ENCODE measurements at regions not wholly inside any gene's neighbourhood (a gene's known extent, or its start where the extent isn't known, plus 50 kb on each side); places are given as distances from the start of the nearest gene placed in this dataset.
A peak's percentile ranks its signal among the peaks of the same experiment; 100 is the strongest.

GRCh38 chr1:191595170-191595569 is 563.1 kb upstream of the RGS18 start:
- no peak for DNase-seq

GRCh38 chr1:191608367-191608766 is 549.9 kb upstream of the RGS18 start:
- DNase-seq: peak; percentile 80

- no peak for DNase-seq
Observed at GRCh38 chr1:191609305-191609704, 549.0 kb upstream of the RGS18 start.

GRCh38 chr1:191615101-191615821 is 543.0 kb upstream of the RGS18 start:
- DNase-seq: no peak

GRCh38 chr1:191618181-191618580 is 540.1 kb upstream of the RGS18 start:
- no peak for DNase-seq

GRCh38 chr1:191620883-191621282 is 537.4 kb upstream of the RGS18 start:
- DNase-seq: no peak

- DNase-seq: no peak
Observed at GRCh38 chr1:191624044-191624443, 534.2 kb upstream of the RGS18 start.

- no peak for DNase-seq
Observed at GRCh38 chr1:191629836-191630235, 528.4 kb upstream of the RGS18 start.

- DNase-seq: no peak
Observed at GRCh38 chr1:191634801-191635508, 523.3 kb upstream of the RGS18 start.

GRCh38 chr1:191636345-191636744 is 521.9 kb upstream of the RGS18 start:
- DNase-seq: no peak

- DNase-seq: no peak
Observed at GRCh38 chr1:191641420-191642260, 516.6 kb upstream of the RGS18 start.

- no peak for DNase-seq
Observed at GRCh38 chr1:191643060-191643459, 515.2 kb upstream of the RGS18 start.

- DNase-seq: no peak
Observed at GRCh38 chr1:191648939-191649338, 509.3 kb upstream of the RGS18 start.

GRCh38 chr1:191662051-191662450 is 496.2 kb upstream of the RGS18 start:
- DNase-seq: no peak

GRCh38 chr1:191662746-191663145 is 495.5 kb upstream of the RGS18 start:
- DNase-seq: no peak

GRCh38 chr1:191668525-191668924 is 489.7 kb upstream of the RGS18 start:
- no peak for DNase-seq

GRCh38 chr1:191669629-191670028 is 488.6 kb upstream of the RGS18 start:
- DNase-seq: no peak

- DNase-seq: no peak
Observed at GRCh38 chr1:191671236-191671635, 487.0 kb upstream of the RGS18 start.

- DNase-seq: no peak
Observed at GRCh38 chr1:191674626-191675179, 483.6 kb upstream of the RGS18 start.

- DNase-seq: no peak
Observed at GRCh38 chr1:191675856-191676783, 482.1 kb upstream of the RGS18 start.

- DNase-seq: no peak
Observed at GRCh38 chr1:191685669-191686068, 472.6 kb upstream of the RGS18 start.

- DNase-seq: no peak
Observed at GRCh38 chr1:191687721-191688120, 470.5 kb upstream of the RGS18 start.
